ENCODE measurements at regions not wholly inside any gene's neighbourhood (a gene's known extent, or its start where the extent isn't known, plus 50 kb on each side); places are given as distances from the start of the nearest gene placed in this dataset.

- Histone ChIP-seq H4K5ac (ENCODE audit: insufficient read length, low read depth, low read length) (no peak overlapping the region), H3K14ac (ENCODE audit: insufficient read length) (no peak overlapping the region), H3K4ac (replicated peaks; ENCODE audit: insufficient read length, low read depth, low read length) (no peak overlapping the region), H3K27ac (ENCODE audit: low read depth, low read length) (no peak overlapping the region), H3K79me2 (ENCODE audit: control insufficient read depth in 1 of 2, insufficient read depth in 2 of 2, low read length in 2 of 2) (no peaks in the 10 kb centered on the region), H3K36me3 (ENCODE audit: control insufficient read depth in 2 of 4, insufficient read depth in 4 of 4, low read length in 3 of 4) (no peaks in the 10 kb centered on the region), H2BK120ac (replicated peaks; ENCODE audit: low read depth, low read length) (no peak overlapping the region), H4K20me1 (replicated peaks in 1 of 2; ENCODE audit: control insufficient read depth in 1 of 2, insufficient read depth in 2 of 2, low read length in 2 of 2) (no peaks in the 10 kb centered on the region), H3K18ac (ENCODE audit: extremely low read depth, low read length) (no peak overlapping the region), H2BK12ac (ENCODE audit: low read depth, low read length) (no peak overlapping the region), H2BK15ac (ENCODE audit: low read length) (no peak overlapping the region), H3K27me3 (replicated peaks in 1 of 4; ENCODE audit: control insufficient read depth in 3 of 4, extremely low read depth in 1 of 4, insufficient read depth in 3 of 4, low read length in 3 of 4) (no peaks in the 10 kb centered on the region), H3K4me2 (ENCODE audit: insufficient read depth in 1 of 2, low read depth in 2 of 2, low read length in 2 of 2) (no peak overlapping the region), H3K56ac (replicated peaks; ENCODE audit: insufficient read length, low read depth, low read length) (no peak overlapping the region), H3K4me1 (replicated peaks in 1 of 4; ENCODE audit: control insufficient read depth in 3 of 4, insufficient read depth in 4 of 4, low read length in 3 of 4) (no peaks in the 10 kb centered on the region), H3K9ac (replicated peaks in 1 of 4; ENCODE audit: extremely low read depth in 1 of 4, low read depth in 3 of 4, low read length in 3 of 4) (no peak overlapping the region), H3K9me3 (ENCODE audit: insufficient read depth in 2 of 2, low read depth in 1 of 2, low read length in 1 of 2) (no peaks in the 10 kb centered on the region), H3K4me3 (ENCODE audit: extremely low read depth in 1 of 4, insufficient read depth in 2 of 4, low read depth in 3 of 4, low read length in 4 of 4) (no peak overlapping the region), H2BK5ac (ENCODE audit: low read depth, low read length) (no peak overlapping the region), H3K79me1 (ENCODE audit: low read depth, low read length) (no peaks in the 10 kb centered on the region), H3K23ac (ENCODE audit: insufficient read length) (no peak overlapping the region), H2BK20ac (ENCODE audit: low read length) (no peak overlapping the region), H2AFZ (ENCODE audit: low read length) (no peak overlapping the region), H4K91ac (replicated peaks; ENCODE audit: insufficient read length, low read length) (no peak overlapping the region), H3K23me2 (ENCODE audit: low read depth, low read length) (no peaks in the 10 kb centered on the region), H4K8ac (ENCODE audit: extremely low read depth, insufficient read depth, low read length) (no peak overlapping the region), H2AK5ac (ENCODE audit: low read depth, low read length) (no peak overlapping the region)
- CTCF ChIA-PET (ENCODE audit: partially characterized antibody) = interaction anchor here (0.7 kb wide), 3 partner anchors 7 to 375 kb away, joined by 3 read pairs; no protein-coding TSS in a partner anchor
- POLR2A ChIA-PET (ENCODE audit: partially characterized antibody) = no interaction called here
- WGBS, 2 experiments (ENCODE audit: extremely low coverage in 1 of 2, insufficient coverage in 1 of 2, insufficient read length in 1 of 2, insufficient replicate concordance in 2 of 2, low coverage in 1 of 2, low lambda C conversion rate in 2 of 2, missing lambda C conversion rate in 1 of 2) = 87% methylated on average over 11 of the region's 11 CpGs; no CpG with 5 or more reads in 1 of the 2 experiments
- no peak for DNase-seq (ENCODE audit: low read depth in 1 of 2, low spot score in 2 of 2)
- TF ChIP-seq EGR1 (IDR thresholded peaks at IDR 0.05; ENCODE audit: borderline replicate concordance, low read depth, low read length) = no peak
- no peak for TF ChIP-seq POU5F1 (IDR thresholded peaks at IDR 0.05; ENCODE audit: low read depth, low read length)
- no peak for TF ChIP-seq ATF2 (IDR thresholded peaks at IDR 0.05; ENCODE audit: low read length)
- no peak for FAIRE-seq
These were observed 130.8 kb upstream of the TBL1X start for GRCh38 chrX:9333873-9334560.
